PFSK-1 (cell line): ENCODE measurements at regions not wholly inside any gene's neighbourhood (a gene's known extent, or its start where the extent isn't known, plus 50 kb on each side); places are given as distances from the start of the nearest gene placed in this dataset.

Source experiments
- FOXP2 ChIP-seq: optimal IDR thresholded peaks from 2 replicates; pipeline ENCODE3; 2011; ENCODE audit warnings: borderline replicate concordance, control low read depth, inconsistent platforms; ENCODE audit not compliant: insufficient read depth; ENCODE audit errors: extremely low read length, extremely low read depth
- POLR2AphosphoS5 ChIP-seq: IDR thresholded peaks from 2 replicates; pipeline ENCODE4 v1.6.1; 2012; ENCODE audit warnings: low read depth, mild to moderate bottlenecking, control low read depth, low read length, moderate library complexity
- REST ChIP-seq, 2 experiments: IDR thresholded peaks; 2 replicates each; pipeline versions ENCODE4 v1.6.1 to v1.8.0; 2011 to 2012; ENCODE audit warnings: low read depth in 2 of 2, low read length in 2 of 2, control low read depth in 1 of 2, inconsistent platforms in 1 of 2, mild to moderate bottlenecking in 1 of 2, moderate library complexity in 1 of 2; ENCODE audit not compliant: insufficient read depth in 1 of 2
- SIN3A ChIP-seq: IDR thresholded peaks from 2 replicates; pipeline ENCODE4 v1.6.1; 2012; ENCODE audit warnings: mild to moderate bottlenecking, low read length, moderate library complexity, borderline replicate concordance; ENCODE audit not compliant: insufficient read depth
- TAF1 ChIP-seq: IDR thresholded peaks from 2 replicates; pipeline ENCODE4 v1.6.1; 2012; ENCODE audit warnings: low read length, control low read depth, borderline replicate concordance; ENCODE audit not compliant: insufficient read depth

- no peak for TF ChIP-seq POLR2AphosphoS5
- no peak for TF ChIP-seq FOXP2
- no peak for TF ChIP-seq REST (IDR thresholded peaks at IDR 0.05; ENCODE audit: insufficient read depth in 1 of 2, low read depth in 2 of 2, low read length in 2 of 2)
- TF ChIP-seq TAF1: no peak
- no peak for TF ChIP-seq SIN3A
Observed at GRCh38 chr10:6640433-6641040, 60.5 kb upstream of the PRKCQ start.

GRCh38 chr10:6637053-6637452, 57.0 kb upstream of the PRKCQ start:
- TF ChIP-seq SIN3A (no peak), REST (IDR thresholded peaks at IDR 0.05; ENCODE audit: insufficient read depth in 1 of 2, low read depth in 2 of 2, low read length in 2 of 2) (no peak), POLR2AphosphoS5 (no peak), FOXP2 (no peak), TAF1 (no peak)

GRCh38 chr10:6635784-6636183, 55.7 kb upstream of the PRKCQ start:
- TF ChIP-seq TAF1: no peak
- no peak for TF ChIP-seq REST (IDR thresholded peaks at IDR 0.05; ENCODE audit: insufficient read depth in 1 of 2, low read depth in 2 of 2, low read length in 2 of 2)
- no peak for TF ChIP-seq POLR2AphosphoS5
- TF ChIP-seq FOXP2: no peak
- TF ChIP-seq SIN3A: no peak
